ENCODE measurements at regions not wholly inside any gene's neighbourhood (a gene's known extent, or its start where the extent isn't known, plus 50 kb on each side); places are given as distances from the start of the nearest gene placed in this dataset.
"Not testable (repeated sequence)": the region's sequence is repeated elsewhere in the genome, so short reads cannot be mapped to it uniquely, and the experiment has no call there.

DNA sequence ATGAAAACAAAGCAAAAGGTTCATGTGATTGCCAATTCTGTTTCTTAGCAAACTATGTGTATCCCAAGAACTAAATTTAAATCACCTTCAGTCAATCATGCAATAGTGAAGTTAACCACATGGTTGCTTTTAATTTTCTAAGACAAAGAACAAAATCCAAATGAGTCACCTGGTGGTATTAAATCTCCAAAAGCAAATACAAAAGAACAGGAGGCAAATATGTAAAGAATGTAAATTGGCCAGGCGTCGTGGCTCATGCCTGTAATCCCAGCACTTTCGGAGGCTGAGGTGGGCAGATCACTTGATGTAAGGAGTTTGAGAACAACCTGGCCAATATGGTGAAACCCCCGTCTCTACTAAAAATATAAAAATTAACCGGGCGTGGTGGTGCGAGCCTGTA lies 54.2 kb upstream of the PIK3R4 start:
- no peak for DNase-seq (ENCODE audit: low spot score)

DNA sequence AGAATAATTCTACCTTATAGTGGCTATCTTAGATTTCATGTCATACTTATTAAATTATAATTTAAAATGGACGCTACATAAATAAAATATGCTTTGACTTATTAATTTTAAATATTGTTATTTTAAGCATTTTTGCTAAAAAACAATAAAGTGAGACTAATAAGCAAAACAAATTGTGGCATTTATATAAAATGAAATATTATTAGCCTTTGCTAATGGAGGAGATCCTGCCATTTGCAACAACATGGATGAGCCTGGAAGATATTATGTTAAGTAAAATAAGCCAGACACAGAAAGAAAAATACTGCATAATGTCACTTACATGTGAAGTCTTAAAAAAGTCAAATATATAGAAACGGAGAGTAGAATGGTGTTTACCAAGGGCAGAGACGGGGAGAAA lies 54.8 kb upstream of the PIK3R4 start:
- no peak for DNase-seq (ENCODE audit: low spot score)

DNA sequence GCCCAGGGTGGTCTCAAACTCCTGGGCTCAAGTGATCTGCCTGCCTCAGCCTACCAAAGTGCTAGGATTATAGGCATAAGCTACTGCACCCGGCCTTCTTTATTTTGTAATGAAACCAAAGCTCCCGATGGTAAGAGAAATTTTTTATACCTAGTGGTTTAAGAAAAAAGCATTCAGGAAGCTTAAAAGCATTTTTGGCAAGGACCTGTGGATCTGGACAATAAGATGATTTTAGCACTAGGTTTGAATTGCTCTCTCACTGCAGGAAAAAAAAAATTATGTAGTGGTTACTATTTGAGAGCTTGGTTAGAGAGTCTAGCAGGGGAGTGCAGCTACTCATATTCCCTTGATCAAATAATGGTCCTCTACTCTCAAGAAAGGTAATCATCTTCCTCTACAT lies 64.9 kb upstream of the PIK3R4 start:
- DNase-seq (ENCODE audit: low spot score), result no peak

DNA sequence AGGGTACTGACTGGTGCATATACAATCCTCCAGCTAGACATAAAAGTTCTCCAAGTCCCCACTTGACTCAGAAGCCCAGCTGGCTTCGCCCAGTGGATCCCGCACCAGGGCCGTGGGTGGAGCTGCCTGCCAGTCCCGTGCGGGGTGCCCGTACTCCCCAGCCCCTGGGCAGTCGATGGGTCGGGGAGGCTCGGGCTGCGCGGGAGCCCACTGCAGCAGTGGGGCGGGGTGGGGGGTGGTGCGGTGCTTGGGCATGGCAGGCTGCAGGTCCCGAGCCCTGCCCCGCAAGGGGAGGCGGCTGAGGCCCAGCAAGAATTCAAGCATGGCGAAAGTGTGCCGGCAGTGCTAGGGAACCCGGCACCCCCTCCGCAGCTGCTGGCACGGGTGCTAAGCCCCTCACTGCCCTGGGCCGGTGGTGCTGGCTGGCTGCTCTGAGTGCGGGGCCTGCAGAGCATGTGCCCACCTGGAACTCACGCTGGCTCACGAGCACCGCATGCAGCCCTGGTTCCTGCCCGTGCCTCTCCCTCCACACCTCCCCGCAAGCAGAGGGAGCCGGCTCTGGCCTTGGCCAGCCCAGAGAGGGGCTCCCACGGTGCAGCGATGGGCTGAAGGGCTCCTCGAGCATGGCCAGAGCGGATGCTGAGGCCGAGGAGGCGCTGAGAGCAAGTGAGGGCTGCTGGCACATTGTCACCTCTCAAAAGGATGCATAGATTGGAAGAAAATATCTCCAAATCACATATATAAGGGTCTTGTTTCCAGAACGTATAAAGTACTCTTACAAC lies 68.3 kb upstream of the PIK3R4 start:
- DNase-seq (ENCODE audit: low spot score), result no peak

DNA sequence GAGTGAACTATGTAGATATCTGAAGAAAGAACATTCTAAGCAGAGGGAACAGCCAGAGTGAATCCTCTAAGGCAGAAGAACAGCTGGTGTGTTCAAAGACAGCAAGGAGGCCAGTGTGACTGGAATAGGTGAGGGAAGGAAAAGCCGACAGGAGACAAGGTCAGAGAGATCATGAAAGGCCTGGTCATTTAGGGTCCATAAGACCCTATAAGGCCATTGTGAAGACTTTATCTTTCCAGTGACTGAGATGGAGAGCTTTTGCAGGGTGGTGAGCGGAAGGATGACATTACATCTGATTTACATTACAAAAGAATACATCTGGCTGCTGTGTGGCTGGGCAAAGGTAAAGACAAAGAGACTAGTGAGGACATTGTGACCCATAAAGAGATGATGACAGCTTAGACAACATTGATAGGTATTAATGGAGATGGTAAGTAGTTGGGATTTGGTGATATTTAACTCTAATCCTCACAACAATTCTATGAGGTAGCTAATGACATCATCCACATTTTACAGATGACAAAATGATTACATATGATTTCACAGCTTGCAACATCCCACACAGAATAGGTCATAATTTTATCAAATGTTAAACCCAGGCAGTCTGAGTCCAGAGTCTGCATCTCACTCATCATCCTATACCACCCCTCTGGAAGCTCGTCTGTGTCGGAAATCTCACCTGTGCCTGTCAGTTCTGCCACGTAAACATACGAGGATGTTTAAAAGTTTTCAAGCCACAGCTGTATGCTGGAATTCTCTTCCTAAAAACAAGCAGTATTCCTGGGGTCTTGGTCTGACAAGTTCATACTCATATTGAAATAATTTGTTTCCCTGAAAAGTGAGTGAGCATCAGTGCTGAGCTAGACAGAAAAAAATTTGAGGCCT lies 70.2 kb upstream of the PIK3R4 start:
- no peak for DNase-seq (ENCODE audit: low spot score)

DNA sequence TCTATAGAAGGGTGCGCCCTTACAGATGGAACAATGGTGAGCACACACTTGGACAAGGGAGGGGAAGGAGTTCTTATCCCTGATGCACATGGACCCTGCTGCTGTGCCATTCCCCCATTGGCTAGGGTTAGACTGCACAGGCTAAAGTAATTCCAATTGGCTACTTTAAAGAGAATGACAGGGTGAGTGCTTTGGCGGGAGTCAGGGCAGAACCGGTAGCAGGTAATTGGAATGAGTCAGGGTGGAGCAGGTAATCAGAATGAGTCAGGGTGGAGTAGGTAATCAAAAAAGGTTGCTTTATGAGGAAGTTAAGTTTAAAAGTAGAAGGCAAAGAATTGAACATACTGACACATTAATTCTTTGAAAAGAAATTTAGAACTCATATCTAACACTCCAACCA lies 71.4 kb upstream of the PIK3R4 start:
- DNase-seq (ENCODE audit: low spot score), result not testable (repeated sequence)

DNA sequence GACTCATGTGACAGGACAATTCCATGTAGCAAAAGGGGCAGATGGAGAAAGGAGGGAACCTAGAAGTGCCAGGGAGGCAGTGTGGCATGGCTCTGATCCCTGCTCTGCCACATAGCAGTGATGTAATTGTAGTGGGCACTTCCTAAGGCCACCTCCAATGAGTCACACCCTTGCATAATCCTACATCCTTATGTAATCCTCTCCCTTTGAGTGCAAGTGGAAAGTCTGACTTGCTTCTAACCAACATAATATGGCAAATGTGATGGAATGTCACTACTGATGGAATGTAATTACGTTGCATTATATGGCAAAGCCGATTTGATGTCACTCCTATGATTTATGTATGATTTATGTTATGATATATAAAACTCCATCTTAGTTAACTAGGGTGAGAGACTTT lies 72.9 kb upstream of the ATP2C1 start:
- no peak for DNase-seq (ENCODE audit: low spot score)

DNA sequence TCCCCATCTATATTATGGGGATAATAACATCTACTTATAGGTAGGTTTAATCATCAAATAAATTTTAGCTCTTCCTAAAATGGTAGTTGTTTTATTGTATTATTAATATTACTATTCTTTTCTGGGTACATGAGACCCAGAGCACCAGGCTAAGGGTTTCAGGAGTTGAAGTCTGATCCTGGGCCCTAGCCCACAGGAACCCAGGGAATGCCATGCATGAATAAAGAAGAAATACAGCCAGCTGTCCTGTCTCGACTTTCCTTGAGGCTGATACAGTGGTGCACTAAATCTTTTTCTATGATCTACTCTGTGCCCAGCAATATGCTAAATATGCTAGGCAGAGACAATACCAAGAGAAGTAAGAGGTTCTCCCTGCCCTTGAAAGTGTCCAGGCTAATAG lies 72.1 kb upstream of the ATP2C1 start:
- no peak for DNase-seq (ENCODE audit: low spot score)

DNA sequence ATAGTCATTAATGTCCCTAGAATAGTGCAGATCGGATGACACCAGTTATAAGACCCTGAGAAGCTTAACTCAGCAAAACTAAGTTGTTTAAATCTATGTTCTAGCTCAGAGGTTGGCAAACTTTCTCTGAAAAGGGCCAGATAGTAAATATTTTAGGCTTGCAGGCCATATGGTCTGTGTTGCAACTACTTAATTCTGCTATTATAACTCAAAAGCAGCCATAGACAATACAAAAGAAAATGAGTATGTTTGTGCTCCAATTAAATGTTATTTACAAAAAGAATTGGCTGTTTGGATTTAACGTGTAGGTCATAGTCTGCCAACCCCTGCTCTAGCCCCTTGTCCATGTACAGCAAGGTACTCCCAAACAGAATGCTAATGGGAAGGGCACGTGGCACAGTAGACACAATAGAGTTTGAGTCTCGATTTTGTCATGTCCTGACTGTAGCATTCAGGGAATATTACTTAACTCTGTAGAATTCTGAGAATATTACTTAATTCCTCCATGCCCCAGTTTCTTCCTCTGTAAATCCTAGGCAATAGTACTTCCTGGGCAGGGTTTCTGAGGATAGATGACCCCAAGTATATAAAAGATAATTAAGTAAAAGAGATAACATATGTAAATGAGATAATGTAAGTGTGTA lies 70.5 kb upstream of the ATP2C1 start:
- no peak for DNase-seq (ENCODE audit: low spot score)

DNA sequence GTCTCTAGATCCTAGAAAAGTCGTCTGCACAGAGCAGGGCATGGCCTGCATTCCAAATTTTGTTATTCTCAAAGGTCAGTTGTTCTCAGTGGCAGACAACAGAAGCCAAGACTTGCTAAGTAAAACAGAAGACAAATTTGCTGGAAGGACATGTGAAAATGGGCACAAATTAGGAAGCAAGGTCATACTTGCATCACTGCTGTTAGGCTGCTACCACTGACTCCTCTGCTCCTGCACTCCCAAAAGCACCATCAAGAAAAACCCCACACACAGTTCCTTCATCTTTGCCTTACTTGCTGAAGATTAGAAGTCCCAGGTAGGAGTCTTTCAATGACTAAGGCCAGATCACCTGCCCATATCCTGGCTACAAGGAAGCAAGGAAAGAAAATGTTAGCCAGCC lies 69.9 kb upstream of the ATP2C1 start:
- no peak for DNase-seq (ENCODE audit: low spot score)

DNA sequence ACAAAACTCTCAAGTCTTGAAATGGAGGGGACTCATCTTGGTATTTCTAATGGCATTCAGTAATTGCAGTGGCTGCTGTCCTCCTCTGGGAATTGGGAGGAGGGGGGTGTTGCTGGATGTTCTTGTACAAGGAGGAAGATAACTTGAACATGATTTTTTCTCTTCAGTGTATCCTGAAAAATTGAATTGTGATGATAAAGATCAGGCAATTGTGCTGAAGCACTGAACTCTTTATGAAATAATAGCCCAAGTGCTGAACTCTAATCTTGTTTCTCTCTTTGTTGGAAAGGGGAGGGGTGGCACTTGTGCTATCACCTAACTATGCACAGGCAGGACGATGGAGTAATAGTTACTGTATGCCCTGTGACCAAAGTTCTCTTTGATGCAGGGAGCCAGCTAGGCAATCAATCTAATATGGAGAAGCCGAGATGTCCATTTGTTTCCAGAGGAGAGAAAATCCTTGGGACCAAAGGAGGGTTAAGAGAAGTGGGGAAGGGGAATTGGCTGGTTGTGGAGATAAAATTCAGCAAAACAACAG lies 68.1 kb upstream of the ATP2C1 start:
- DNase-seq (ENCODE audit: low spot score), result no peak

DNA sequence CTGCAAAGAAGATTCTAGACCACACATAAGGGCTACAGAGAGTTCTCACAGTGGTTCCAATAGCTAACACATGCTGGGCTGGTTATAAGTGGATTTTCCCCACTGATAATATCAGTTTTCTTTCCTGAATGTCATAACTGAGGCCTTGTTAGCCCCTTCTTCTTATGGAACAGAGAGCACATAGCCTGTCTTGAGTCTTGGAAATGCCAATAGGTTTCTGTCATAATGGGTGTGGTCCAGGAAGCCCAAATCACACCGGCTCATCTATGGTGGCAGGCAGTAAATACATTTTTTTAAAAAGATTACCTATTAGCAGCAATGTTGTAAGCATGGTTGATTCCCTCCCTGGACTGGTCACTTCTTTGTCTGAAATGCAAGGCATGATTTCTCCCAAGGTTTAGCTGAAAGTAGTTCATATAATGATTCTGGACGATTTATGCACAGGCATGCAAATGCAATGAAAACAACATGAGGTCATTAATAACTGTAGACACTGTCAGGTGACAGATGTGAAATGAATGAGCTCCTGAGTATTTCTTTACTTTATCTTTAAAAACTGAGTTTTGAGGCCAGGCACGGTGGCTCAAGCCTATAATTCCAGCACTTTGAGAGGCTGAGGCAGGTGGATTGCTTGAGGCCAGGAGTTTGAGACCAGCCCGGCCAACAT lies 67.2 kb upstream of the ATP2C1 start:
- no peak for DNase-seq (ENCODE audit: low spot score)

DNA sequence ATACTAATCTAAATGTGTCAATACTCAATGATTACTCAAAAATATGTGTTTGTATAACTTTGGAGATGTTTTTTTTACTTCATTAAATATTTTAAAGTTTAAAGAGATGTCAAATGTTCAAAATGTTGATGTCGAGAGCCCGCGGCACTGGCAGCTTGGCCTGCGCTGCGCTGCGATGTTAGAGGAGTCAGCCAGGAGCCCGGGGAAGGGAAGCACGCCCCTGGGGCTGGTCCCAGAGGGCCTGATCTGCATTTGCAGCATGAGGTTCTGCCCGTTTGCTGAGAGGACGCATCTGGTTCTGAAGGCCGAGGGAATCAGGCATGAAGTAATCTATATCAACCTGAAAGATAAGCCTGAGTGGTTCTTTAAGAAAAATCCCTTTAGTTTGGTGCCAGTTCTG lies 66.4 kb upstream of the ATP2C1 start:
- DNase-seq (ENCODE audit: low spot score), result no peak

DNA sequence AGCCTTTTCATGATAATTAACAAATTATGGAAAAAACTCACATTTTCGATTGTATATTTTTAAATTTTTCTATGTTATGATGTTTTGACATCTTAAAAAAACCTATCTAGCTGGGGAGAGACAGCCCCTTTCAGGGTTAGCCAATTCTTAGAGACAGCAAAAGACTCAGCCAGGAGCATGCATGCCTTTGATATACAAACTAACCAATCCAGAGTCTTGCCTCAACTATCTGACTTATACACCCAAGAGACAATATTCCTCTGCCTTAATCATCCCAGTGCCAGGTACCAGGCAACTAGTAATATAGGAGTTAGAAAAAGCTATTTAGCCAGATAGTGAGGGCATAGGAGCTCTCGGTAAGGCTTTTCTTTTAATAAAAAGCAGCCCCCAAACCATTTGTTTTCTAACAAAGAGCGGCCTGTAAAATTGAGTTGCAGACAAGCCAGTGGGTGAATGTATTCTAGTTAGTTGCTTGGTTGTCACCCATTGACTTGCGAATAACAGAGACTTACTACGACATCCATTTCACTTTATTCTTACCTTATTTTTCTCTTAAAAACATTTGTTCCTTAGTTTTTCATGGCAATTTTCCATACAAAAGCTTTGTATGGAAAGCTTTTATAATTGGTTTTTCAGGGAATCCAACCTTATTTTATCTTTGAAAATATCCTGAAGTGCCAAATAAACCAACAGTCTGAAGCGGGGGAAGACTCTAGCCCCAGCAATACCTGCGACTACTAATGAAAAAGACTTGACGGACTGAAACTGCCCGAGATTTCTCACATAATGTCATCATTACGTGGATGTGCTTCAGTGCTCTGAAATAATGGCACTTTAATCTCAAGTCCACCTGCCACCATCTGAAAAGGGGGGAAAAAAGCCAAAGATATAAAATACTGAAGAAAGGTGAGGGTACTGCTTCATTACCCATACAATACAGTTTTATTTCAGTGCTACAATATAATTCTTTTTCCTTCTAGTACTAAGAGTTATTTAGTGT lies 64.6 kb upstream of the ATP2C1 start:
- no peak for DNase-seq (ENCODE audit: low spot score)

DNA sequence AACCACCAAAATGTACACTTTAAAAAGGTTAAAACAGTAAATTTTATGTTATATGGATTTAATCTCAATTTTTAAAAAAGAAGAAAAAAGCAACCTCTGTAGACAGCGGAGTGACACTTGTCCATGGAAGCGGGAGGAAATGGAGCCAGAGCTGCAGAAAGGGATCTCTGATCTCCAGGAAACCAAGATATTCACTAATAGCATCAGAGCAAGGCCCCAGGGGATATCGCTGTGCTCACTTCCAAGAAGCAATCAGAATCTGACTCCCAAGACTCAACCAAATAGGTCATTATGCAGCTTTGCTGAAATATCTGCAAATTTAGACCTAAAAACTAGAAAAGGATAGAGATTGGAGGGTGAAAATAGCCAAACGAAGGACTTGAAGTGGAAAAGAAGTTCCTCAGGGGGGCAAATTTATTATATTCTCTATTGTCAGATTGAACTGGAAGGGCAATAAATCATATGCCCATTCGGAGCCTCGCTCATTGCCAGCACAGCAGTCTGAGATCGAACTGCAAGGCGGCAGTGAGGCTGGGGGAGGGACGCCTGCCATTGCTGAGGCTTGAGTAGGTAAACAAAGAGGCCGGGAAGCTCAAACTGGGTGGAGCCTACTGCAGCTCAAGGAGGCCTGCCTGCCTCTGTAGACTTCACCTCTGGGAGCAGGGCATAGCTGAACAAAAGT lies 62.0 kb upstream of the ATP2C1 start:
- DNase-seq (ENCODE audit: low spot score), result no peak

DNA sequence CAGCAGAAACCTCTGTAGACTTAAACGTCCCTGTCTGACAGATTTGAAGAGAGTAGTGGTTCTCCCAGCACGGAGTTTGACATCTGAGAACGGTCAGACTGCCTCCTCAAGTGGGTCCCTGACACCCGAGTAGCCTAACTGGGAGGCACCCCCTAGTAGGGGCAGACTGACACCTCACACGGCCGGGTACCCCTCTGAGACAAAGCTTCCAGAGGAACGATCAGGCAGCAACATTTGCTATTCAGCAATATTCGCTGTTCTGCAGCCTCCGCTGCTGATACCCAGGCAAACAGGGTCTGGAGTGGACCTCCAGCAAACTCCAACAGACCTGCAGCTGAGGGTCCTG lies 61.5 kb upstream of the ATP2C1 start:
- DNase-seq (ENCODE audit: low spot score), result not testable (repeated sequence)

DNA sequence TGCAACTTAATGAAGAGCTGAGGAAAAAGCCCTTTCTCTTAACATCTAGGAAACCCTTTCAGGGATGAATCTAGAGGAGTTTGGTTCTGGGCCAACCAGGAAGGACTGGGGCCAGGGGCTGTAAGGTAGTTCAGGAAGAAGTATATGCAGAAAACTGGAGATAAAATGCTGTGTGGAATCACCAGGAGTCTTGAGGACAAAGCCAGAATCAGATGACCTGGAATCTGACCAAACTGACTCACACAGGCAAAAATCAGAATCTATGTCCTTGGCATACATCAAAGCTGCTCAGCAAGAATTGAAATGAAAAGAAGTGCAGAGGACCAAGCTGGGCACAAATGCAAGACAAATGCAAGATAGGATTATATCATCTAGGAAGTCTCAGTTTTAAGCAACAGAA lies 59.4 kb upstream of the ATP2C1 start:
- no peak for DNase-seq (ENCODE audit: low spot score)

DNA sequence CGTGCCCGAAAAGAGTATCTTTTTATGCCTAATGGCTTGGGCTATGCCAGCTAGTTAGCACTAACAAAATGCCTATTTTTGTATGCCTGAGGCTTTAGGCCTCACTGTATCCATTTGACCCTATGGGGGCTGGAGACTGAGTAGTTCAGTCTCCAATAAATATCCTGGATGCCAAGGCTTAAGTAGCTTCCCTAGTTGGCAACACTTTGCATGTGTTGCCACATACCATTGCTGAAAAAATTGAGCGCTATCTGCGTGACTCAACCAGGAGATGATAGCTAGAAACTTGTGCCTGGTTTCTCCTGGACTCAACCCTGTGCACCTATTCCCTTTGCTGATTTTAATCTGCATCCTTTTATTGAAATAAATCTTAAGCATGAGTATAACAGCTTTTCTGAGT lies 58.4 kb upstream of the ATP2C1 start:
- DNase-seq (ENCODE audit: low spot score), result no peak

DNA sequence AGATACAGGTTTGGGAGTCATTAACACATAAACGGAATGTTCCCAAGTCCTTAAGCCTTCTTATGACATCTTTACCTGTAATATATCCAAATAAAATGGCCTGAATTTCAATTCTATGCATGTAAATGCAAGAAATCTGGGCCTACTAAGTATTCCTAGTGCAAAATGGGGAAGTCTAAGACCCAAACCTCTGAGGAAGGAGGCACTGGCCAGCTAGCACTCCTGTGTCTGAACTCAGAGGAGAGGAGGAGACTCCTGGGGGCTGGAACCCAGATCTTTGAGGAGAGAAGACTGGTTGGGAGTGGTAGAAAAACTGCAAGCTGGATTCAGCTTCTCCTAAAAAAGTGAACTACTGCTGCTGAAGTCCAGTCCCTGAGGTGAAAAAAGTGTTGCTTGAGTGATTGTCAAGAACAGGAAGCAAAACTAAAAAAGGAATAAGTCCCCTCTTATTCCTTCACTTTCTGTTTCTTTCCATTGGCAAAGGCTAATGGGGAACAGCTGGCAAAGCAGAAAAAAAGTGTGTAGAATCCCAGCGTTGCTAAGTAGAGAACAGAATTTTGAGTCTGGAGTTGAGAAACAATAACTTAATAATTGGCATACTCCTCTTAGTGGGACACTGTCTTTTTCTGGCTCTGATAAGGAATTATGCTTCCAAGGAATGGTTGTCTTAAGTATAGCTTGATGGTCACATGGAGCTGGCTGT lies 54.8 kb upstream of the ATP2C1 start:
- DNase-seq (ENCODE audit: low spot score), result no peak

DNA sequence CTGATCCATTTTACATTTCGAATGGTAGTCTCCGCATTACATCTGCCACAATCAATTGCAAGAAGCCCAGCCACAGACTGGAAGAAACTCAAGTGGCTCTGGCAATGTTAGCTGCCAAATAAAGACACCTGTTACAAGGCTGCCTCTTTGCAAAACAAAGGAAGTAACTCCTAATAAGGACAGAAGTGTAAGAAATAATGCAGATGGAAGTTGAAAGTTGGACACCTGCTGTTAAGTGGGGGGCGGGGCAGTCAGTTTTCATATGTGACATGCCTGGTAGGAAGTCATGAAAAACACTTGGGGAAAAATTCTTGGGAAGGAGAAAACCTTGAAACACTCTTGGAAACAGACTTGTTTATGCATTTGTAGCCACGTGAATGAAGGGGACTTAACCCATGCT lies 54.1 kb upstream of the ATP2C1 start:
- DNase-seq (ENCODE audit: low spot score), result no peak
